DMS 273 (cell line): ENCODE measurements at regions not wholly inside any gene's neighbourhood (a gene's known extent, or its start where the extent isn't known, plus 50 kb on each side); places are given as distances from the start of the nearest gene placed in this dataset.

Experiments used
- DNase-seq: peaks from one replicate; lab custom pipeline; 2025; ENCODE audit not compliant: unreplicated experiment; lab: John Stamatoyannopoulos, UW

GRCh38 chr22:19640306-19640705 lies 74.0 kb upstream of the SEPTIN5 start:
- DNase-seq: no peak

DNA sequence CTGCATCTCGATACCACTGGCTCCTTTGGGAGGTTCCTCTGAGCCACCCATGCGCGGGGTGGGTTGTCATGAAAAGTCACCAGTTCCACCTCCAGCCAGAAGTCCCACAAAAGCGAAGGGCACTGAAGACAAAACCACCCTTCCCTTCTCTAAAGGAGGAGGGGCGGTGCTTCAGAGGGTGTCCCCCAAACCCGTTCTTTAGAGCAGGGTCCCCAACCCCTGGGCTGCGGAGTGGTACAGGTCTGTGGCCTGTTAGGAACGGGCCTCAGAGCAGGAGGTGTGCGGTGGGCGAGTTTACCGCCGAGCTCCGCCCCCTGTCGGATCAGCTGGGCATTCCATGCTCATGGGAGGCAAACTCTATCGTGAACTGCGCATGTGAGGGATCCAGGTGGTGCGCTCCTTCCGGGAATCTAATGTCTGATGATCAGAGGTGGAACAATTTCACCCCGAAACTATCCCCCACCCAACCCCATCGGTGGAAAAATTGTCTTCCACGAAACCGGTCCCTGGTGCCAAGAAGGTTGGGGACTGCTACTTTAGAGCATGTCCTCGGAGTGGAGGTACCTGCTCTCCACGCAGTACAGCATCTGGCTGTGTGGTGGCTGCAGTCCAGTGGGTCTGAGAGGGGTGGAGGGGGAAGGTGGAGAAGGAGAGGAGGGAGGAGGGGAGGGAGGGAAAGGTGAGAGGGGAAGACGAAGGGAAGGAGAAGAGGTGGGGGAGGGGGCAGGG lies 72.9 kb upstream of the SEPTIN5 start:
- DNase-seq: no peak

DNA sequence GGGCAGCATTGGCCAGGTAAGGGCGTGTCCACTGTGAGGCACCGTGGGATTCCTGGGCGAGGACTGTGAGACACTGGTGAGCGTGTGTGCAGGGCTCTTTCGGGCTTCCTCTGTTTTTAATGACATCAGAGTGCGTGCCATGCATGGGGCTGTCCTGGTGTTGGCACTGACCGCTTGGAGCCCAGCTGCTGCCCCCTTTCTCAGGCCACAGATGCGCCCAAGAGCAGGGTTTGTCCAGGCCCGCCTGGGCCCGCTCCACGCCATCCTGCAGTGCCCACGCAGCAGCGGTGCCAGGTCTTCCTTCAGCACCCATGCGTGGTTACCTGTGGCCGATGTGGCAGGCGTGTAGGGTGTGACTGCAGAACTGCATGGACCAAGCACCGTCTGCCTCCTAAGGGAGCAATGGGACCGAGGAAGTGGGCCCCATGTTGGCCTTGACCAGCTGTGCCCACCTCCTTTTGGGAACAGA lies 72.3 kb upstream of the SEPTIN5 start:
- DNase-seq: no peak

GRCh38 chr22:19643448-19644313 lies 70.6 kb upstream of the SEPTIN5 start:
- DNase-seq: peak; percentile 44

GRCh38 chr22:19644314-19645223 lies 69.7 kb upstream of the SEPTIN5 start:
- DNase-seq: peak; percentile 42

DNA sequence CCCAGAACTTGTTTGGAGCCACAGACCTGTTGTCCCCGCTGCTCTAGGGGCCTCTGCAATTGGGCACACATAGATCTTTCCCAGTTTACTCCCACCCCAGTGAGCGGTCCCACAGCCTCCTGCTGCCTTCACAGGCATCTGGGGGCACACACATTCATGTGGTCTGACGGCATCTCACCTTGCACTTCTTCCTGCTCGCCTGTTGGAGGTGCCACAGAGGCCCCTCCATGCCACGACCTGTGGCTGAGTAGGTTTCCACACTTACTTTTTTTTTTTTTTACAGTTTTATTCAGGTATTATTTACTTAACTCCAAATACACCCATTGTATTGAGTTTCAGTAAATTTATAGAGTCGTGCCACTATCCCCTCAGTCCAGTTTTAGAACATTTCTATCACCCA lies 68.9 kb upstream of the SEPTIN5 start:
- no peak for DNase-seq

DNA sequence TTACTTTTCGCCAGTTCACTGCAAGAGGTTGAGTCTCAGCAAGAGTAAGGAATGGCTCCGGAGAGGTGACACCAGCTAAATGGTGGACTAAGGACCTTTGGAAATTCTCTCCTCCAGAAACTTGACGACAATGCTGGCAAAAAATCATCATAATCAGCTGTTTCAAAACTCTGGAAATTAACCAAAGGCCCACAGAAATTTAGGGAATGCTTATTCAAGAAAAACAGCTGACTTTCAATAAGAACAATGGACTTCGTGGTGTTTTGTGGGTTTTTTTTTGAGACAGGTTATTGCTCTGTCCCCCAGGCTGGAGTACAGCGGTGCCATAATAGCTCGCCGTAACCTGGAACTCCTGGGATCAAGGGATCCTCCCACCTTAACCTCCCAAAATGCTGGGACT lies 68.4 kb upstream of the SEPTIN5 start:
- DNase-seq: no peak

DNA sequence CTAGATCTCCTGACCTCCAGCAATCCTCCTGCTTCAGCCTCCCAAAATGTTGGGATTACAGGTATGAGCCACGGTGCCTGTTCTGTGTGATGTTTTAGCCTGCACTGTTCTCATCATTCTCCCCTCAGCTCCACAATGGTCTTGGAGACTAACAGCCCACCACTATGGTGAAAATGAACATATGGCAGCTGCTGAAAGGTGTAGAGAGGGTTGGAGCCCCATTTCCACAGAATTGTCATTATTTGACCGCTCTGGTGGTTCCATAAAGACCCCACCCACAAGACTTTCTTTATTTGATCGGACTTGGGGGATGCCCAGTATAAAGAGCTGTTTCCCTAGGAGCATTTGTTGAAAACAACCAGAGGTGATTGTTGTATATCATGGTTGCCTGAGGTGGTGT lies 67.9 kb upstream of the SEPTIN5 start:
- no peak for DNase-seq

- DNase-seq: peak; percentile 8
Measured at GRCh38 chr22:19648419-19648929, 65.8 kb upstream of the SEPTIN5 start.

DNA sequence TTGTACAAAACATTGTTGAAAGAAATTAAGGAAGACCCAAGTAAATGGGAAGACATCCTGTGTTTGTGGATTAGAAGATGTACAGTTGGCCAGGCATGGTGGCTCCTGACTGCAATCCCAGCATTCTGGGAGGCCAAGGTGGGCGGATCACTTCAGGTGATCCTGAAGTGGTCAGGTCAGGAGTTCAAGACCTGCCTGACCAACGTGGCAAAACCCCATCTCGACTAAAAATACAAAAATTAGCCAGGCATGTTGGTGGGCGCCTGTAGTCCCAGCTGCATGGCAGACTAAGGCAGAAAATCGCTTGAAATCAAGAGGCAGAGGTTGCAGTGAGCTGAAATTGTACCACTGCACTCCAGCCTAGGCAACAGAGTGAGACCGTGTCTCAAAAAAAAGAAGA lies 62.0 kb upstream of the SEPTIN5 start:
- DNase-seq: no peak

GRCh38 chr22:19654338-19654987 lies 59.8 kb upstream of the SEPTIN5 start:
- DNase-seq: no peak

- DNase-seq: no peak
Measured at GRCh38 chr22:19655399-19655798, 58.9 kb upstream of the SEPTIN5 start.

DNA sequence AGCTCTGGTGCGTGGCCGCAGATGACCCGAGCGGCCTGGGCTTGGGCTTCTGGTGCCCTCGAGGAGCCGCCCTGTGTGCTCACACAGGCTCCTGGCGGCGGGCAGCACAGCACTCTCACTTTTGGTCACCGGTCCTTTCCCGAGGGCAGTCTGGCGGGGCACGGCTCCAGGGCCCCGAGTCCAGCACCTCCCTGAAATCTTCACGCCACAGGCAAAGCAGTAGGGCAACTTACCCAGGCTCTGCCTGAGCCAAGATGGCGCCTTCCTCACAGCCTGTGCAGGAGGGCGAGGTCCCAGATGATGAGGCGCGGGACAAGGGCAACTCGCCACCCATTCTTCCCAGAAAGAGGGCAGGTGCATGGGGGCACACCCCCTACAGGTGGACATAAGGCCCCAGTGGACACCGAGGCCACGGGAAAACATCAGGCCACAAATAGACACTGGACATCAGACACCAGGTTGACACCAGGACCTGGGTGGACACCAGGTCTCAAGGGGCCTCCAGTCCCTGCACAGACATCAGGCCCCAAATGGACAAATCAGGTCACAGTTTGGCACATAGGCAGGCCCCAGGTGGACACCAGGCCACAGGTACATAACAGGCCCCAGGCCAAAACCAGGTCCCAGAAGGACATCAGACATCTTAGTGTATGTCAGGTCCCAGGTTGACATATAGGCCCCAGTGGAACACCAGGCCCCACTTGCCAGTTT lies 57.6 kb upstream of the SEPTIN5 start:
- DNase-seq: no peak

DNA sequence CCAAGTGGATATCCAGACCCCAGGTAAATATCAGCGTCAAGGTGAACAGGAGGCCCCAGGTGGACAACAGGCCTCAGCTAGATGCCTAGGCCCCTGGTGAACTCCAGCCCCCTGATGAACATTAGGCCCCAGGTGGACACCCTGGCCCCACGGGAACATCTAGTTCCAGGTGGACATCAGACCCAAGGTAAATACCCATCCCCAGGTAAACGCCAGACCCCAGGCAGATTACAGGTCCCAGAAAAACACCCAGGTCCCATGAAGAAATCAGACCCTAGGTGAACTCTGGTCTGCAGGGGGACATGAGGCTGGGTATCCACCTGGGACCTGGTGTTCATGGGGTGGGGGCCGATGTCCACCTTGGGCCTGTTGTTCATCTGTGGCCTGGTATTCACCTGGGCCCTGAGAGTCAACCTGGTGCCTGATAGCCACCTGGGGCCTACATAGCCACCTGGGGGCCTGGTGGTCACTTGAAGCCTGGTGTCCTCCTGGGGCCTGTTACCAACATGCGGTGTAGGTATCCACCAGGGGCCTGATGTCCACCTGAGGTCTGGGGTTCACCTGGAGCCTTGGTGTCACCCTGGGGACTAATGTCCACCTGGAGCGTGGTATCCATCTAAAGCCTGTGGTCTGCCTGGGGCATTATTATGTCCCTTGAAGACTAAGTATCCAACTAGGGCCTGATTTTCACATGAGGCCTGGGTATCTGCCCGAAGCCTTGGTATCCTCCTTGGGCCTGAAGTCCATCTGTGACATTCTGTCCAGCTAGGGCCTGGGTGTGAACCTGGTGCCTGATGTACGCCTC lies 56.8 kb upstream of the SEPTIN5 start:
- DNase-seq: no peak

DNA sequence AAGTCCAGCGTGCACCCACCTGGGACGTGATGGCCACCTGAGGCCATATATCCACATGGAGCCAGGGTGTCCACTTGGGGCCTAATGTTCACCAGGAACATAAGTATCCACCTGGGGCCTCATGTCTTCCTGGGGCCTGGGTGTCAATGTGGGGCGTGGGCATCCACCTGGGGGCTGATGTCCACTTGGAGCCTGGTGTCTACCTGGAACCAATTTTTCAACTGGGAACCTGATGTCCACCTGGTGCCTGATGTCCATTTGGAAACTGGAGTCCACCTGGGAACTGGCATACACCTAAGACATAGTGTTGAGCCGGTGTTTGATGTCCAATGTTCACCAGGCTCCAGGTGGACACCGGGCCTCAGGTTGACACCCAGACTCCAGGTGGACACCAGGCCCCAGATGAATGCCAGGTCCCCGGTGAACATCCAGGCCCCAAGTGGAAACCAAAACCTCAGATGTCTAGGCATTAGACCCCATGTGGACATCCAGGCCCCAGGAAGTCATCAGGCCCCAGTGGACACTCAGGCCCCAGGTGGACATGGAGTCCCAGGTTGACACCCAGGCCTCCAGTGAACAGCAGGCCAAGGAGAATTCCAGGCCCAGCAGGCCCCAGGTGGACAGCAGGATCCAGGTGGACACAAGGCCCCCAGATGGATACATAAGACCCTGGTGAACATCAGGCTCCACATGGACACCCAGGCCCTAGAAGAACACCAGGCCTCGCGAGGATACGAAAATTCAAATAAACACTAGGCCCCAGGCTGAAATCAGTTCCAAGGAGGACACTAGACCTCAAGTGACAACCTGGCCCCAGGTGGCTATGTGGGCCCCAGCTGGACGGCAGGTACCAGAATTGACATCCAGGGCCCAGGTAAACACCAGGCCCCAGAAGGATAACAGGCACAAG lies 56.0 kb upstream of the SEPTIN5 start:
- no peak for DNase-seq

DNA sequence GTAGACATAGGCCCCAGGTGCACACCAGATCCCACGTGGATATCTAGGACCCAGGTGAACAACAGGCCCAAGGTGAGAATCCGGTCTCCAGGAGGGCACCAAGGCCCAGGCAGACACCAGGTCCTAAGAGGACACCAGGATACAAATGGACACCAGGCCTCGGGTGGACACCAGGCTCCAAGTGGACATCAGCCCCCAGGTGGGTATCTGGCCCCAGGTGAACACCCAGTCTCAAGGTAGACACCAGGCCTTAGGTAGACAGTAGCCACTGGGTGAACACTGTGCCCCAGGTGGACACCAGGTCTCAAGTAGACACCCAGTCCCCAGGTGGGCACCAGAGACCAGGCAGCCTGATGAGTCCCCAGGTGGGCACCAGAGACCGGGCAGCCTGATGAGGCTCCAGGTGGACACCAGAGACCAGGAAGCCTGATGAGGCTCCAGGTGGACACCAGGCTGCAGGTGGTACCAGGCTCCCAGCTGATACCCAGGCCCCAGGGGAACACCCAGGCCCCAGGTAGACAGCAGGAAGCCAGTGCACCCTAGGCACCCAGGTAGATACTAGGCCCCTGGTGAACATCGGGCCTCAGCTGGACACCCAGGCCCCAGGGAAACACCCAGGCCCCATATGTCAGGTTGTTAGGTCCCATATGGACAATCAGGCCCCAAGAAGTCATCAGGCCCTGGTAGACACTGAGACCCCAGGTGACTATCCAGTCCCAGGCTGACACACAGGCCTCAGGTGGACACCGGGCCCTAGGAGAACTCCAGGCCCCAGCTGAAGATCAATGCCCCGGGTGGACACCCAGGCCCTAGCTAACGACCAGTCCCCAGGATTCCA lies 55.1 kb upstream of the SEPTIN5 start:
- no peak for DNase-seq

- no peak for DNase-seq
Measured at GRCh38 chr22:19659805-19660345, 54.4 kb upstream of the SEPTIN5 start.
